HEK293 (cell line): ENCODE measurements at regions not wholly inside any gene's neighbourhood (a gene's known extent, or its start where the extent isn't known, plus 50 kb on each side); places are given as distances from the start of the nearest gene placed in this dataset.
A peak's percentile ranks its signal among the peaks of the same experiment; 100 is the strongest.
"Not testable (repeated sequence)": the region's sequence is repeated elsewhere in the genome, so short reads cannot be mapped to it uniquely, and the experiment has no call there.

Experiments used
- BCL11B ChIP-seq: fragments of 450-650 bp; formaldehyde crosslinking; IDR thresholded peaks from 2 replicates; pipeline ENCODE4 v1.5.1; 2016; ENCODE audit warnings: low read depth, missing biosample characterization, missing genetic modification characterization
- ZNF121 ChIP-seq: fragments of 450-650 bp; formaldehyde crosslinking; IDR thresholded peaks from 2 replicates; pipeline ENCODE4 v1.5.1; 2016; ENCODE audit warnings: missing biosample characterization, missing genetic modification characterization
- ZNF132 ChIP-seq: fragments of 450-650 bp; formaldehyde crosslinking; IDR thresholded peaks from 2 replicates; pipeline ENCODE4 v1.5.1; 2017; ENCODE audit warnings: missing biosample characterization, missing genetic modification characterization, borderline replicate concordance
- ZNF558 ChIP-seq: fragments of 450-650 bp; formaldehyde crosslinking; IDR thresholded peaks from 2 replicates; pipeline ENCODE4 v1.5.1; 2016; ENCODE audit warnings: missing biosample characterization, missing genetic modification characterization
- ZNF777 ChIP-seq: fragments of 450-650 bp; formaldehyde crosslinking; IDR thresholded peaks from 2 replicates; pipeline ENCODE4 v1.5.1; 2017; ENCODE audit warnings: missing biosample characterization, missing genetic modification characterization, borderline replicate concordance
- TF ChIP-seq, protein P1 (sequence below): fragments of 450-650 bp; formaldehyde crosslinking; IDR thresholded peaks from 2 replicates; pipeline ENCODE4 v1.5.1; 2016; ENCODE audit warnings: missing biosample characterization, missing genetic modification characterization
- TF ChIP-seq, protein P2 (sequence below): fragments of 450-650 bp; formaldehyde crosslinking; IDR thresholded peaks from 2 replicates; pipeline ENCODE4 v1.5.1; 2016; ENCODE audit warnings: missing biosample characterization, missing genetic modification characterization, low read depth
- TF ChIP-seq, protein P3 (sequence below): fragments of 450-650 bp; formaldehyde crosslinking; IDR thresholded peaks from 2 replicates; pipeline ENCODE4 v1.5.1; 2016; ENCODE audit warnings: missing biosample characterization, missing genetic modification characterization

DNA sequence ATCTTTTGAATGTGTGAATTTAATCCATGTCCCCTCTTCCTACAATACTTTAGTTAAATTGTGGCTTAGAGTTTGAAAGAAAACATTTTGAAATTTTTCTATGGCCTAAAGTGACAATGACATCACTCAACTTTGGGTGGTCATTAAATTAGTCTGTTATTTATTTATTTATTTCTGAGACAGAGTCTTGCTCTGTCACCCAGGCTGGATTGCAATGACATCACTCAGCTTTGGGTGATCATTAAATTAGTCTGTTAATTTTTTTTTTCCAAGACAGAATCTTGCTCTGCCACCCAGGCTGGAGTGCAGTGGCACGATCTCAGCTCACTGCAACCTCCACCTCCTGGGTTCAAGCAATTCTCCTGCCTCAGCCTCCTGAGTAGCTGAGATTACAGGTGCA is 322.5 kb downstream of the SOX2 start:
- TF ChIP-seq, protein P1, sequence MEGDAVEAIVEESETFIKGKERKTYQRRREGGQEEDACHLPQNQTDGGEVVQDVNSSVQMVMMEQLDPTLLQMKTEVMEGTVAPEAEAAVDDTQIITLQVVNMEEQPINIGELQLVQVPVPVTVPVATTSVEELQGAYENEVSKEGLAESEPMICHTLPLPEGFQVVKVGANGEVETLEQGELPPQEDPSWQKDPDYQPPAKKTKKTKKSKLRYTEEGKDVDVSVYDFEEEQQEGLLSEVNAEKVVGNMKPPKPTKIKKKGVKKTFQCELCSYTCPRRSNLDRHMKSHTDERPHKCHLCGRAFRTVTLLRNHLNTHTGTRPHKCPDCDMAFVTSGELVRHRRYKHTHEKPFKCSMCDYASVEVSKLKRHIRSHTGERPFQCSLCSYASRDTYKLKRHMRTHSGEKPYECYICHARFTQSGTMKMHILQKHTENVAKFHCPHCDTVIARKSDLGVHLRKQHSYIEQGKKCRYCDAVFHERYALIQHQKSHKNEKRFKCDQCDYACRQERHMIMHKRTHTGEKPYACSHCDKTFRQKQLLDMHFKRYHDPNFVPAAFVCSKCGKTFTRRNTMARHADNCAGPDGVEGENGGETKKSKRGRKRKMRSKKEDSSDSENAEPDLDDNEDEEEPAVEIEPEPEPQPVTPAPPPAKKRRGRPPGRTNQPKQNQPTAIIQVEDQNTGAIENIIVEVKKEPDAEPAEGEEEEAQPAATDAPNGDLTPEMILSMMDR = not testable (repeated sequence)
- TF ChIP-seq ZNF777 (tag by site-specific recombination); ZNF132 (tag by site-specific recombination); BCL11B (tag by site-specific recombination); ZNF121; ZNF558: not testable (repeated sequence)
- TF ChIP-seq, protein P2, sequence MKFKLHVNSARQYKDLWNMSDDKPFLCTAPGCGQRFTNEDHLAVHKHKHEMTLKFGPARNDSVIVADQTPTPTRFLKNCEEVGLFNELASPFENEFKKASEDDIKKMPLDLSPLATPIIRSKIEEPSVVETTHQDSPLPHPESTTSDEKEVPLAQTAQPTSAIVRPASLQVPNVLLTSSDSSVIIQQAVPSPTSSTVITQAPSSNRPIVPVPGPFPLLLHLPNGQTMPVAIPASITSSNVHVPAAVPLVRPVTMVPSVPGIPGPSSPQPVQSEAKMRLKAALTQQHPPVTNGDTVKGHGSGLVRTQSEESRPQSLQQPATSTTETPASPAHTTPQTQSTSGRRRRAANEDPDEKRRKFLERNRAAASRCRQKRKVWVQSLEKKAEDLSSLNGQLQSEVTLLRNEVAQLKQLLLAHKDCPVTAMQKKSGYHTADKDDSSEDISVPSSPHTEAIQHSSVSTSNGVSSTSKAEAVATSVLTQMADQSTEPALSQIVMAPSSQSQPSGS (tag by site-specific recombination) = peak; percentile 39; the same call in 1 of the 2 replicates
- TF ChIP-seq, protein P3, sequence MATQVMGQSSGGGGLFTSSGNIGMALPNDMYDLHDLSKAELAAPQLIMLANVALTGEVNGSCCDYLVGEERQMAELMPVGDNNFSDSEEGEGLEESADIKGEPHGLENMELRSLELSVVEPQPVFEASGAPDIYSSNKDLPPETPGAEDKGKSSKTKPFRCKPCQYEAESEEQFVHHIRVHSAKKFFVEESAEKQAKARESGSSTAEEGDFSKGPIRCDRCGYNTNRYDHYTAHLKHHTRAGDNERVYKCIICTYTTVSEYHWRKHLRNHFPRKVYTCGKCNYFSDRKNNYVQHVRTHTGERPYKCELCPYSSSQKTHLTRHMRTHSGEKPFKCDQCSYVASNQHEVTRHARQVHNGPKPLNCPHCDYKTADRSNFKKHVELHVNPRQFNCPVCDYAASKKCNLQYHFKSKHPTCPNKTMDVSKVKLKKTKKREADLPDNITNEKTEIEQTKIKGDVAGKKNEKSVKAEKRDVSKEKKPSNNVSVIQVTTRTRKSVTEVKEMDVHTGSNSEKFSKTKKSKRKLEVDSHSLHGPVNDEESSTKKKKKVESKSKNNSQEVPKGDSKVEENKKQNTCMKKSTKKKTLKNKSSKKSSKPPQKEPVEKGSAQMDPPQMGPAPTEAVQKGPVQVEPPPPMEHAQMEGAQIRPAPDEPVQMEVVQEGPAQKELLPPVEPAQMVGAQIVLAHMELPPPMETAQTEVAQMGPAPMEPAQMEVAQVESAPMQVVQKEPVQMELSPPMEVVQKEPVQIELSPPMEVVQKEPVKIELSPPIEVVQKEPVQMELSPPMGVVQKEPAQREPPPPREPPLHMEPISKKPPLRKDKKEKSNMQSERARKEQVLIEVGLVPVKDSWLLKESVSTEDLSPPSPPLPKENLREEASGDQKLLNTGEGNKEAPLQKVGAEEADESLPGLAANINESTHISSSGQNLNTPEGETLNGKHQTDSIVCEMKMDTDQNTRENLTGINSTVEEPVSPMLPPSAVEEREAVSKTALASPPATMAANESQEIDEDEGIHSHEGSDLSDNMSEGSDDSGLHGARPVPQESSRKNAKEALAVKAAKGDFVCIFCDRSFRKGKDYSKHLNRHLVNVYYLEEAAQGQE (tag by site-specific recombination) = not testable (repeated sequence)
